Loucy (cell line): ENCODE measurements at regions not wholly inside any gene's neighbourhood (a gene's known extent, or its start where the extent isn't known, plus 50 kb on each side); places are given as distances from the start of the nearest gene placed in this dataset.

Experiments
- H2AFZ ChIP-seq: fragments of 200-600 bp; sonication (generic); 2 replicates; pipeline ENCODE4 v1.6.0; 2016; ENCODE audit warnings: antibody characterized with exemption, mild to moderate bottlenecking, low read length, moderate library complexity
- H3F3A ChIP-seq: fragments of 200-600 bp; 2 replicates; pipeline ENCODE4 v1.6.0; 2016; ENCODE audit warnings: antibody characterized with exemption, low read depth, mild to moderate bottlenecking
- H3K27me3 ChIP-seq: fragments of 200-600 bp; sonication (generic); 2 replicates; pipeline ENCODE4 v1.6.1; 2014; ENCODE audit warnings: low read length, mild to moderate bottlenecking; ENCODE audit not compliant: insufficient read depth, poor library complexity, severe bottlenecking
- H3K36me3 ChIP-seq: fragments of 200-600 bp; sonication (generic); 2 replicates; pipeline ENCODE4 v1.6.1; 2016; ENCODE audit warnings: low read length; ENCODE audit not compliant: insufficient read depth
- H3K4me1 ChIP-seq: fragments of 200-600 bp; sonication (generic); 2 replicates; pipeline ENCODE4 v1.5.1; 2014; ENCODE audit warnings: low read length, mild to moderate bottlenecking; ENCODE audit not compliant: insufficient read depth, poor library complexity, severe bottlenecking
- H3K4me2 ChIP-seq: fragments of 200-600 bp; sonication (generic); 2 replicates; pipeline ENCODE4 v1.6.0; 2014; ENCODE audit warnings: antibody characterized with exemption, low read length, low read depth, mild to moderate bottlenecking; ENCODE audit not compliant: poor library complexity, severe bottlenecking
- H3K4me3 ChIP-seq: fragments of 200-600 bp; sonication (generic); 2 replicates; pipeline ENCODE4 v1.5.1; 2014; ENCODE audit warnings: low read length, mild to moderate bottlenecking, mixed read lengths; ENCODE audit not compliant: poor library complexity, severe bottlenecking
- H3K79me2 ChIP-seq: fragments of 200-600 bp; sonication (generic); 2 replicates; pipeline ENCODE4 v1.6.1; 2014; ENCODE audit warnings: low read length; ENCODE audit not compliant: insufficient read depth
- H3K9ac ChIP-seq: fragments of 200-600 bp; sonication (generic); 2 replicates; pipeline ENCODE4 v1.6.0; 2014; ENCODE audit warnings: mild to moderate bottlenecking, low read depth, low read length, moderate library complexity; ENCODE audit not compliant: poor library complexity, severe bottlenecking
- H3K9me2 ChIP-seq: fragments of 200-600 bp; sonication (generic); replicated peaks from 2 replicates; pipeline ENCODE4 v1.6.1; 2016; ENCODE audit warnings: low read depth, low read length, mixed read lengths
- H3K9me3 ChIP-seq: fragments of 200-600 bp; sonication (generic); 2 replicates; pipeline ENCODE4 v1.6.1; 2014; ENCODE audit warnings: mild to moderate bottlenecking, antibody characterized with exemption, low read length, low read depth; ENCODE audit not compliant: insufficient read depth
- H4K20me1 ChIP-seq: fragments of 200-600 bp; sonication (generic); 2 replicates; pipeline ENCODE4 v1.6.0; 2014; ENCODE audit warnings: antibody characterized with exemption, low read length, mild to moderate bottlenecking; ENCODE audit not compliant: insufficient read depth, poor library complexity, severe bottlenecking
- CTCF ChIP-seq: fragments of 200-600 bp; sonication (generic); conservative IDR thresholded peaks from 2 replicates; pipeline ENCODE4 v1.5.1; 2014; ENCODE audit warnings: mild to moderate bottlenecking, antibody characterized with exemption, low read length
- EZH2phosphoT487 ChIP-seq: fragments of 200-600 bp; IDR thresholded peaks from 2 replicates; pipeline ENCODE4 v1.6.1; 2018; ENCODE audit warnings: antibody characterized with exemption, mild to moderate bottlenecking, moderate library complexity, borderline replicate concordance

GRCh38 chr14:54127526-54127925 lies 170.9 kb upstream of the BMP4 start:
- H3K4me1 ChIP-seq = no peaks in the 10 kb centered on the region

GRCh38 chr14:54129850-54130640 lies 173.4 kb upstream of the BMP4 start:
- no peaks in the 10 kb centered on the region for H4K20me1 ChIP-seq
- H3F3A ChIP-seq = no peaks in the 10 kb centered on the region
- no peak overlapping the region for H3K4me2 ChIP-seq
- TF ChIP-seq EZH2phosphoT487 (no peak), CTCF (no peak)
- no peaks in the 10 kb centered on the region for H3K4me1 ChIP-seq
- no peaks in the 10 kb centered on the region for H3K79me2 ChIP-seq
- no peak overlapping the region for H2AFZ ChIP-seq
- H3K9me2 ChIP-seq = no peaks in the 10 kb centered on the region
- no peaks in the 10 kb centered on the region for H3K9me3 ChIP-seq
- no peaks in the 10 kb centered on the region for H3K36me3 ChIP-seq
- H3K9ac ChIP-seq = no peak overlapping the region
- no peak overlapping the region for H3K4me3 ChIP-seq
- H3K27me3 ChIP-seq = no peaks in the 10 kb centered on the region

More at GRCh38 chr14:54127526-54127925, 170.9 kb upstream of the BMP4 start:
- Histone ChIP-seq H3F3A (no peaks in the 10 kb centered on the region), H4K20me1 (no peaks in the 10 kb centered on the region), H3K9me3 (no peaks in the 10 kb centered on the region), H3K4me3 (no peak overlapping the region), H2AFZ (no peak overlapping the region), H3K9ac (no peak overlapping the region), H3K4me2 (no peak overlapping the region), H3K27me3 (no peaks in the 10 kb centered on the region), H3K36me3 (no peaks in the 10 kb centered on the region), H3K9me2 (no peaks in the 10 kb centered on the region), H3K79me2 (no peaks in the 10 kb centered on the region)
- no peak for TF ChIP-seq CTCF
- no peak for TF ChIP-seq EZH2phosphoT487

DNA sequence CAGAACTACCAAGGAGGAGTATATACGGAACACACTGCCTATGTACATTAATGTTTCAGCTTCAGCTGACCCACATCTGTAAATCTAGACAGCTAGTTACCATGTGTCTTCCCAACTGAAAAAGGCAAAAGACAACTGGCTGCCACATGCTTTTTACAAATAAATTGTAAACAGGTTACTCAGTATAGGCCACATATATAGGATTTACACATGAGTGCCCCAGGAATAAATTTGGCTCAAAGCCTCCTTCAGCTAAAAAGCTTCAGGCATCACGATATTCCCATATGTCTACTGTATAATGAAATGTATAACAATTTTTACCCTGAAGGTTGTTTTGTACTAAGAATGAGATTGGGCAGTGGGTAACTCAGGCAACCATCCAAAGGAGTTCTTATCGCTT lies 175.9 kb upstream of the BMP4 start:
- Histone ChIP-seq H2AFZ (no peak overlapping the region), H3K4me1 (no peaks in the 10 kb centered on the region), H3K9me3 (no peaks in the 10 kb centered on the region), H3K36me3 (no peaks in the 10 kb centered on the region), H3K4me2 (no peak overlapping the region), H4K20me1 (no peaks in the 10 kb centered on the region), H3K79me2 (no peaks in the 10 kb centered on the region), H3K27me3 (no peaks in the 10 kb centered on the region), H3K4me3 (no peak overlapping the region), H3F3A (no peaks in the 10 kb centered on the region), H3K9me2 (no peaks in the 10 kb centered on the region), H3K9ac (no peak overlapping the region)
- TF ChIP-seq CTCF (no peak), EZH2phosphoT487 (no peak)
